NCI-H82 treated with DMSO at 0.1 percent for 48 hours (cell line): ENCODE measurements at regions not wholly inside any gene's neighbourhood (a gene's known extent, or its start where the extent isn't known, plus 50 kb on each side); places are given as distances from the start of the nearest gene placed in this dataset.
"Not testable (repeated sequence)": the region's sequence is repeated elsewhere in the genome, so short reads cannot be mapped to it uniquely, and the experiment has no call there.

Experiments used
- DNase-seq: peaks from one replicate; lab custom pipeline; 2025; ENCODE audit not compliant: unreplicated experiment; lab: John Stamatoyannopoulos, UW

- peak; percentile 62 for DNase-seq
Observed at GRCh38 chr11:12585861-12586260, 88.4 kb upstream of the TEAD1 start.

- no peak for DNase-seq
Observed at GRCh38 chr11:12587333-12587991, 86.8 kb upstream of the TEAD1 start.

GRCh38 chr11:12591706-12592105 is 82.5 kb upstream of the TEAD1 start:
- peak; percentile 22 for DNase-seq

GRCh38 chr11:12592283-12592682 is 81.9 kb upstream of the TEAD1 start:
- DNase-seq: no peak

GRCh38 chr11:12595089-12595847 is 79.0 kb upstream of the TEAD1 start:
- not testable (repeated sequence) for DNase-seq

GRCh38 chr11:12598330-12599256 is 75.6 kb upstream of the TEAD1 start:
- DNase-seq: no peak

GRCh38 chr11:12599408-12600143 is 74.6 kb upstream of the TEAD1 start:
- DNase-seq: no peak

GRCh38 chr11:12600829-12601228 is 73.4 kb upstream of the TEAD1 start:
- no peak for DNase-seq

GRCh38 chr11:12602421-12602820 is 71.8 kb upstream of the TEAD1 start:
- no peak for DNase-seq

- no peak for DNase-seq
Observed at GRCh38 chr11:12603143-12604088, 70.8 kb upstream of the TEAD1 start.

- no peak for DNase-seq
Observed at GRCh38 chr11:12604557-12605153, 69.6 kb upstream of the TEAD1 start.

GRCh38 chr11:12606597-12606996 is 67.6 kb upstream of the TEAD1 start:
- no peak for DNase-seq

- DNase-seq: not testable (repeated sequence)
Observed at GRCh38 chr11:12608678-12609077, 65.5 kb upstream of the TEAD1 start.

- DNase-seq: no peak
Observed at GRCh38 chr11:12611352-12611751, 62.9 kb upstream of the TEAD1 start.

GRCh38 chr11:12617632-12618031 is 56.6 kb upstream of the TEAD1 start:
- DNase-seq: no peak

- no peak for DNase-seq
Observed at GRCh38 chr11:12618743-12619540, 55.3 kb upstream of the TEAD1 start.

GRCh38 chr11:12623869-12624268 is 50.4 kb upstream of the TEAD1 start:
- no peak for DNase-seq
